Right lung (tissue), 2 donors: ENCODE measurements at regions not wholly inside any gene's neighbourhood (a gene's known extent, or its start where the extent isn't known, plus 50 kb on each side); places are given as distances from the start of the nearest gene placed in this dataset.
"Not testable (repeated sequence)": the region's sequence is repeated elsewhere in the genome, so short reads cannot be mapped to it uniquely, and the experiment has no call there.

ENCODE experiments used
- DNase-seq, 2 donors: peaks; one replicate each; pipeline ENCODE4 v3.0.0-alpha.2; 2013

GRCh38 chr1:25134307-25134706 is 98.0 kb downstream of the SYF2 start:
- DNase-seq = no peak

GRCh38 chr1:25131794-25132193 is 100.5 kb downstream of the SYF2 start:
- no peak for DNase-seq

GRCh38 chr1:25130895-25131294 is 101.4 kb downstream of the SYF2 start:
- no peak for DNase-seq

GRCh38 chr1:25129380-25129779 is 102.9 kb downstream of the SYF2 start:
- DNase-seq = no peak

GRCh38 chr1:25128121-25128621 is 104.1 kb downstream of the SYF2 start:
- no peak for DNase-seq

GRCh38 chr1:25126562-25126961 is 105.7 kb downstream of the SYF2 start:
- DNase-seq = no peak

- DNase-seq = no peak
Observed at GRCh38 chr1:25123551-25123950, 108.8 kb downstream of the SYF2 start.

GRCh38 chr1:25122747-25123146 is 109.6 kb downstream of the SYF2 start:
- DNase-seq = no peak

- no peak for DNase-seq
Observed at GRCh38 chr1:25120281-25120680, 112.0 kb downstream of the SYF2 start.

- DNase-seq = no peak
Observed at GRCh38 chr1:25118546-25118945, 113.8 kb downstream of the SYF2 start.

GRCh38 chr1:25117233-25117823 is 115.0 kb downstream of the SYF2 start:
- DNase-seq = no peak

- DNase-seq = no peak
Observed at GRCh38 chr1:25116832-25117231, 115.5 kb downstream of the SYF2 start.

GRCh38 chr1:25116117-25116516 is 116.2 kb downstream of the SYF2 start:
- DNase-seq = not testable (repeated sequence)

GRCh38 chr1:25113731-25114130 is 118.6 kb downstream of the SYF2 start:
- no peak for DNase-seq

- DNase-seq = no peak
Observed at GRCh38 chr1:25113086-25113485, 119.2 kb downstream of the SYF2 start.

GRCh38 chr1:25112400-25112799 is 119.9 kb downstream of the SYF2 start:
- no peak for DNase-seq

- no peak for DNase-seq
Observed at GRCh38 chr1:25111706-25112105, 120.6 kb downstream of the SYF2 start.

GRCh38 chr1:25110485-25110884 is 121.8 kb downstream of the SYF2 start:
- DNase-seq = no peak

- DNase-seq = no peak
Observed at GRCh38 chr1:25110036-25110435, 122.3 kb downstream of the SYF2 start.

- DNase-seq = no peak
Observed at GRCh38 chr1:25109531-25109951, 122.8 kb downstream of the SYF2 start.

- DNase-seq = no peak
Observed at GRCh38 chr1:25107643-25108010, 124.7 kb downstream of the SYF2 start.

- DNase-seq = no peak
Observed at GRCh38 chr1:25106976-25107642, 125.2 kb downstream of the SYF2 start.

GRCh38 chr1:25106352-25106751 is 126.0 kb downstream of the SYF2 start:
- no peak for DNase-seq

- DNase-seq = no peak
Observed at GRCh38 chr1:25105836-25106235, 126.5 kb downstream of the SYF2 start.
